Keratinocyte (primary cell): ENCODE measurements at regions not wholly inside any gene's neighbourhood (a gene's known extent, or its start where the extent isn't known, plus 50 kb on each side); places are given as distances from the start of the nearest gene placed in this dataset.

ENCODE experiments used
- EZH2 ChIP-seq: IDR thresholded peaks from one replicate; pipeline ENCODE4 v1.6.1; 2012; ENCODE audit warnings: inconsistent platforms, mild to moderate bottlenecking, low read length, moderate library complexity
- TF ChIP-seq, protein P1 (sequence below), 3 experiments: IDR thresholded peaks in 1 of 3; conservative IDR thresholded peaks in 1 of 3; optimal IDR thresholded peaks in 1 of 3; 2 replicates in 2 of 3; 3 replicates in 1 of 3; pipeline versions ENCODE3 to v1.5.1; 2011; ENCODE audit warnings: low read length in 3 of 3, mild to moderate bottlenecking in 3 of 3, moderate library complexity in 2 of 3, control low read depth in 1 of 3, inconsistent platforms in 1 of 3; ENCODE audit not compliant: insufficient read depth in 2 of 3; ENCODE audit errors: extremely low read depth in 1 of 3

DNA sequence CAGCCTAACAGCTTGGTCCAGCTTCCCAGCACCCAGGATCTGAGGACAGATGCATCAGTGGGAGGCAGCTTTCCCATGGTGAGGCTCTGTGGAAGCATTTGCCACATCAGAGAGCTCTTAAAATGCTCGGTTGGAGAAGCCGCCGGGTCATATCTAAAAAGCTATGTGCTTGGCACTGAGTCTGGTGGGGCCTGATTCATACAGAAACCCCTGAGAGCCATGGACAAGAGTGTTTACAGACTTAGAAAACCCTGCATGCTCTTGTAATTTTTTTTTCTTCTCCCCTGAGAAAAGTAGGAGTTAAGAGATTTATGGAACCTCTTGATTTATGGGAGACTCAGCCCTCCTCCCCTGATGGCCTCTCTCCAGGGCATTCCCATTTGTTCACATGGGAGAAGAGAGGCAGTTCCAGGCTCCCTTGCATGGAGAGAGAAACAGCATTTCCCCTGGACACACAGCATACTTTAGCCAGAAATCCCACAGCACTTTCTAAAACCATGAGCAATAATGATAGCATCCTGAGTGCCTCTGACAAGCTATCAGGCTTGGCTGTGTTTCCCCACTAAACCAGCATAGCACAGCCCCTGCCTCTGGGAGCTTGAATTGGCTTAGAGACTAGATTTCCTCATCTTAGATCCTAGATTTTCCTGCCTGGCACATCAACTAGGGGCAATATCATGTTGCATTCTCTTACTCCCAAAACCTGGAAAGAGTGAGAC lies 322.1 kb upstream of the AUTS2 start:
- TF ChIP-seq, protein P1, sequence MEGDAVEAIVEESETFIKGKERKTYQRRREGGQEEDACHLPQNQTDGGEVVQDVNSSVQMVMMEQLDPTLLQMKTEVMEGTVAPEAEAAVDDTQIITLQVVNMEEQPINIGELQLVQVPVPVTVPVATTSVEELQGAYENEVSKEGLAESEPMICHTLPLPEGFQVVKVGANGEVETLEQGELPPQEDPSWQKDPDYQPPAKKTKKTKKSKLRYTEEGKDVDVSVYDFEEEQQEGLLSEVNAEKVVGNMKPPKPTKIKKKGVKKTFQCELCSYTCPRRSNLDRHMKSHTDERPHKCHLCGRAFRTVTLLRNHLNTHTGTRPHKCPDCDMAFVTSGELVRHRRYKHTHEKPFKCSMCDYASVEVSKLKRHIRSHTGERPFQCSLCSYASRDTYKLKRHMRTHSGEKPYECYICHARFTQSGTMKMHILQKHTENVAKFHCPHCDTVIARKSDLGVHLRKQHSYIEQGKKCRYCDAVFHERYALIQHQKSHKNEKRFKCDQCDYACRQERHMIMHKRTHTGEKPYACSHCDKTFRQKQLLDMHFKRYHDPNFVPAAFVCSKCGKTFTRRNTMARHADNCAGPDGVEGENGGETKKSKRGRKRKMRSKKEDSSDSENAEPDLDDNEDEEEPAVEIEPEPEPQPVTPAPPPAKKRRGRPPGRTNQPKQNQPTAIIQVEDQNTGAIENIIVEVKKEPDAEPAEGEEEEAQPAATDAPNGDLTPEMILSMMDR (optimal IDR thresholded peaks at IDR 0.05 in 1 of 3, IDR thresholded peaks at IDR 0.05 in 1 of 3, conservative IDR thresholded peaks at IDR 0.05 in 1 of 3; ENCODE audit: extremely low read depth in 1 of 3, insufficient read depth in 2 of 3, low read length in 3 of 3): no peak
- no peak for TF ChIP-seq EZH2
